AML-193 (cell line): ENCODE measurements at regions not wholly inside any gene's neighbourhood (a gene's known extent, or its start where the extent isn't known, plus 50 kb on each side); places are given as distances from the start of the nearest gene placed in this dataset.

Experiments
- DNase-seq, 2 experiments: peaks; one replicate each; lab custom pipeline; 2025; lab: John Stamatoyannopoulos, UW

- DNase-seq = no peak
These were observed 418.2 kb downstream of the GABRG2 start for GRCh38 chr5:162485666-162486292.

GRCh38 chr5:162487528-162488525, 420.3 kb downstream of the GABRG2 start:
- DNase-seq = no peak

- DNase-seq = no peak
These were observed 428.7 kb downstream of the GABRG2 start for GRCh38 chr5:162496100-162496808.

GRCh38 chr5:162497455-162497854, 429.9 kb downstream of the GABRG2 start:
- DNase-seq = no peak

GRCh38 chr5:162502780-162503179, 435.2 kb downstream of the GABRG2 start:
- DNase-seq = no peak

- DNase-seq = no peak
These were observed 436.2 kb downstream of the GABRG2 start for GRCh38 chr5:162503796-162504195.

GRCh38 chr5:162512935-162513565, 445.5 kb downstream of the GABRG2 start:
- no peak for DNase-seq

- DNase-seq = no peak
These were observed 446.5 kb downstream of the GABRG2 start for GRCh38 chr5:162514116-162514515.

GRCh38 chr5:162520878-162521277, 453.3 kb downstream of the GABRG2 start:
- DNase-seq = no peak

- DNase-seq = no peak
These were observed 461.6 kb downstream of the GABRG2 start for GRCh38 chr5:162529209-162529608.

GRCh38 chr5:162529886-162530285, 462.3 kb downstream of the GABRG2 start:
- no peak for DNase-seq

- no peak for DNase-seq
These were observed 475.9 kb downstream of the GABRG2 start for GRCh38 chr5:162543437-162543836.

GRCh38 chr5:162544905-162545304, 477.3 kb downstream of the GABRG2 start:
- no peak for DNase-seq

- no peak for DNase-seq
These were observed 482.7 kb downstream of the GABRG2 start for GRCh38 chr5:162550236-162550635.

- no peak for DNase-seq
These were observed 490.5 kb downstream of the GABRG2 start for GRCh38 chr5:162558120-162558519.

GRCh38 chr5:162567644-162568043, 500.1 kb downstream of the GABRG2 start:
- DNase-seq = no peak

- no peak for DNase-seq
These were observed 506.2 kb downstream of the GABRG2 start for GRCh38 chr5:162573758-162574157.

- no peak for DNase-seq
These were observed 524.2 kb downstream of the GABRG2 start for GRCh38 chr5:162591724-162592123.

GRCh38 chr5:162593881-162594280, 526.3 kb downstream of the GABRG2 start:
- DNase-seq = peak; percentile 2 to 4

- no peak for DNase-seq
These were observed 536.0 kb downstream of the GABRG2 start for GRCh38 chr5:162603443-162604070.

GRCh38 chr5:162607879-162608278, 540.3 kb downstream of the GABRG2 start:
- no peak for DNase-seq
